ENCODE measurements at regions not wholly inside any gene's neighbourhood (a gene's known extent, or its start where the extent isn't known, plus 50 kb on each side); places are given as distances from the start of the nearest gene placed in this dataset.

DNA sequence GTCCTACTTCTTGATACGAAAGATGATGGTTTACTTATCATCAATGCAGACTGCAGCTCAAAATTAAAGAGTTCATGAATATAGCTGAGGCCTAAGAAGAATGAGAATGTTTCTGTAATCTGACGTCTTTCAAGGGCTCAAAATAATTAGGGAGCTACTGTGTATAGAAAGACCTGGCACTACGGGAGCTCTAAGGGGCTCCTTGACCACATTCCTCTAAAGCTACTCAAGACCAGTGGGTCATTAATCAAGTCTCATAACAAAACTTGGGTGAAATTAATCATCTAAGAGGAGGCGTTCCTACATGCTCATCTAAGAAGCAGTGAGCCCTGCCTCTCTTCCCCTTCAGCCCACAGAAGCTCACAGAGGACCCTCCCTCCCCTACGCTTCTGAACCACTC, 863.8 kb upstream of the AUTS2 start:
- ChIA-PET CTCF (no interaction called here), POLR2A (no interaction called here)
- H3K4me1 ChIP-seq (ENCODE audit: insufficient read depth, low read length) = no peaks in the 10 kb centered on the region
- no peaks in the 10 kb centered on the region for H3K36me3 ChIP-seq (ENCODE audit: insufficient read depth, low read length)
- H3K27ac Mint-ChIP-seq = no peak overlapping the region
- H3K4me3 ChIP-seq (ENCODE audit: low read length) = no peak overlapping the region
- H3K9me3 ChIP-seq (ENCODE audit: low read length) = no peaks in the 10 kb centered on the region
- DNase-seq = no peak
- peaks cover 0 to 26% (median 12%) of the 10 kb centered on the region in 5 donors for H3K9me3 Mint-ChIP-seq
- no peak overlapping the region for H3K4me3 Mint-ChIP-seq
- no peaks in the 10 kb centered on the region for H3K27me3 Mint-ChIP-seq
- no peaks in the 10 kb centered on the region for H3K36me3 Mint-ChIP-seq
- H3K27ac ChIP-seq (ENCODE audit: low read depth, low read length) = no peak overlapping the region
- no peaks in the 10 kb centered on the region for H3K4me1 Mint-ChIP-seq
- no peaks in the 10 kb centered on the region for H3K27me3 ChIP-seq (ENCODE audit: insufficient read depth, low read length, poor library complexity, severe bottlenecking)

GRCh38 chr7:68739306-68739705, 859.0 kb upstream of the AUTS2 start:
- Histone ChIP-seq H3K9me3 (ENCODE audit: low read length) (no peaks in the 10 kb centered on the region), H3K4me1 (ENCODE audit: insufficient read depth, low read length) (no peaks in the 10 kb centered on the region), H3K4me3 (ENCODE audit: low read length) (no peak overlapping the region), H3K27me3 (ENCODE audit: insufficient read depth, low read length, poor library complexity, severe bottlenecking) (no peaks in the 10 kb centered on the region), H3K36me3 (ENCODE audit: insufficient read depth, low read length) (no peaks in the 10 kb centered on the region), H3K27ac (ENCODE audit: low read depth, low read length) (no peak overlapping the region)
- Mint-ChIP-seq H3K27ac (no peak overlapping the region), H3K4me3 (no peak overlapping the region), H3K9me3 (peaks cover 5 to 26% (median 10%) of the 10 kb centered on the region in 5 donors), H3K27me3 (no peaks in the 10 kb centered on the region), H3K4me1 (no peaks in the 10 kb centered on the region), H3K36me3 (no peaks in the 10 kb centered on the region)
- DNase-seq = no peak
- CTCF ChIA-PET = no interaction called here
- POLR2A ChIA-PET = no interaction called here

DNA sequence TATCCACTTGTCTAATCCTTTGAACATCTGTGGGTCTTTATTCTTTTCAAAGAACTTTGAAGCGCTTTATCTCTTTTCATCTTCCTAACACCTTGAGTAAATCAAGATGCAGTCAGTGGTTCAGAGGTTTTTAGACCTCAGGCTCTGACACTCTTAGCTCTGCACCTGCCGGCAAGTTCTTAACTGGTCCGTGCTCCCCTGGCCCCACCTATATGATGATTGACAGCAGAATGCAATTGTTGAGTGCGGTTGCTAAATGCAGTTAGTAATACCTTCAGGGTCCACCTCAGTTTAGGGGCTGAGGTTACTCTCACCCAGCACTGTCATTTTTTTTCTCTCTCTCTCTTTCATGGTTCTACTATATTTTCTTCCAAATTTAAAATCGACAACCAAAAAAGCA, 854.2 kb upstream of the AUTS2 start:
- H3K9me3 Mint-ChIP-seq = peaks cover under 1 to 11% (median 6%) of the 10 kb centered on the region in 5 donors
- Histone ChIP-seq H3K4me1 (ENCODE audit: insufficient read depth, low read length) (no peaks in the 10 kb centered on the region), H3K27me3 (ENCODE audit: insufficient read depth, low read length, poor library complexity, severe bottlenecking) (no peaks in the 10 kb centered on the region), H3K4me3 (ENCODE audit: low read length) (no peak overlapping the region), H3K9me3 (ENCODE audit: low read length) (no peaks in the 10 kb centered on the region), H3K36me3 (ENCODE audit: insufficient read depth, low read length) (no peaks in the 10 kb centered on the region), H3K27ac (ENCODE audit: low read depth, low read length) (no peak overlapping the region)
- no peaks in the 10 kb centered on the region for H3K36me3 Mint-ChIP-seq
- H3K27me3 Mint-ChIP-seq = no peaks in the 10 kb centered on the region
- no peak overlapping the region for H3K4me3 Mint-ChIP-seq
- no peak overlapping the region for H3K27ac Mint-ChIP-seq
- POLR2A ChIA-PET = no interaction called here
- CTCF ChIA-PET = interaction anchor here (1.2 kb wide), 1 partner anchor 10 kb away, joined by 3 read pairs; no protein-coding TSS in a partner anchor
- DNase-seq = no peak
- H3K4me1 Mint-ChIP-seq = no peaks in the 10 kb centered on the region

DNA sequence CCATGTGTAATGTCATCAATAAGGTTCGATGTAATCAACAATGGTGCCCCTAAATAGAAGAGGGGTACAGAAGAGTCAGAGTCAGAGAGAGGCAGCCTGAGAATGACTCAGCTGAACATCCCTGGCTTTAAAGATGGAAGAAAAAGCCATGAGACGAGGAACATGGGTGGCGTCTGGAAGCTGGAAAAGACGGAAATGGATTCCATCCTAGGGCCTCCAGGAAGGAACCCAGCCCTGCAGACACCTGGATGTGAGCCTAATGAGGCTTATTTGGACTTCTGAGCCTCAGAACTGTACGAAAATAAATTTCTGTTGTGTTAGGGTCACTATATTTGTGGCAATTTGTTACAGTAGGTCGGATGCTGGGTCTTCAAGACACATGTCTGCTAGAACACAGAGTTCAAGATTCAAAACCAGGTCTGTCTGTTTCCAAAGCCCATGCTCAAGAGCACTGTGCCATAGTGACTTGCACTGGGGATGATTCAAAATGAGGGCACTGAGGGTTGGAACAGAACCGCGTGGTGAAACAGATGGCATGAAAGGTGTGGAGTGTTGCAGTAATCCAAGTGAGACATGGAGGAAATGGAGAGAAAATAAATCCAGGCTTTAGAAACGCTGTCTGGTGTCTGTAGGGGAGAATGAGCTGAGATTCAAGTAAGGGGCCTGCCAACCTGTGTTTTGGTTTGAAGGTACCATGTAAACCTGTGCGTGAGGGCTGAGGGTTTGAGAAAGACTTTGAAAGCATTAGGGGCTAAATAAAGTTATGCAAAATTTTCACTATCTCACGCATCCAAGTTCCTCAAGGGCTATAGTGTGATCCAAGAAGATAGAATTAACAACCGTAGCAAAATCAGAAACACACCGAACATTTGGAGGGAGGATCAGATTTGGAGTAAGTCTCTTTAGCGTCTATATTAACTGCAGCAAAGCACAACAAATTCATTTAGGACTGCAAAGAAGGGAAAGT, 849.1 kb upstream of the AUTS2 start:
- DNase-seq = no peak
- Mint-ChIP-seq H3K27me3 (no peaks in the 10 kb centered on the region), H3K27ac (no peak overlapping the region), H3K4me3 (no peak overlapping the region), H3K36me3 (no peaks in the 10 kb centered on the region), H3K9me3 (peaks cover 0 to 18% (median 3%) of the 10 kb centered on the region in 5 donors), H3K4me1 (no peaks in the 10 kb centered on the region)
- no peaks in the 10 kb centered on the region for H3K27me3 ChIP-seq (ENCODE audit: insufficient read depth, low read length, poor library complexity, severe bottlenecking)
- H3K36me3 ChIP-seq (ENCODE audit: insufficient read depth, low read length) = no peaks in the 10 kb centered on the region
- no peaks in the 10 kb centered on the region for H3K9me3 ChIP-seq (ENCODE audit: low read length)
- H3K4me3 ChIP-seq (ENCODE audit: low read length) = no peak overlapping the region
- ChIA-PET POLR2A (no interaction called here), CTCF (no interaction called here)
- H3K27ac ChIP-seq (ENCODE audit: low read depth, low read length) = no peak overlapping the region
- H3K4me1 ChIP-seq (ENCODE audit: insufficient read depth, low read length) = no peaks in the 10 kb centered on the region

DNA sequence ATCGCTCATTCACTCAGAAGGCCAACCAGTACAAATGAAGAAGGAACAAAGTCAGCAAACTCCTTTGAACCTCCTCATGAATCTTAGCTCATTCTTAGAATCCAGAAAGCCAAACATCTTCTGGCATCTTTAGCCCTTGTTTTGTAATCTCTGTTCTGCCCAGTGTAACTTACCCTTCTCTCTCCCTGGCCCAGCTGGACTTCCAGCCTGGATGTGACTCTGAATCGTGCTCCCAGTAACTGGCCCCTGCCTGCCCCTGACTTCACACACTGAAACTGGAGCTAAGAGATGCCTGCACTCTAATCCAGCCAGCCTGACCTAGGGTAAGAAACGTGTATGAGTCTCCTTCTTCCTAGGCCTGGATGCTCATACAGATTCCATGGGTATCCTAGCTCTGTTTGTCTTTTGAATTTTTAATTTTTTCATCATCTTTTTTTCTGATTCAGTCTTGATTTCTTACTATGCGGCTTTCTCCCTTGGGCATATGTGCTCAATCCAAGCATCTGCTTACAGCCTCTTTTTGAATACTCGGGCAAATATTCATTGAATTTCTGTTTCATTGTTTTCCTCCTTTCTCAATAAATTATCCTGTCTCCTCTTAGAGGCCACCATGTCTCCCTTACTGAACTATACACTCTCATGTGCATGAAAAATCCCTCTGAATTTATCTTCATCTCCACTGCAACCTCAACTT, 845.6 kb upstream of the AUTS2 start:
- POLR2A ChIA-PET = no interaction called here
- Histone ChIP-seq H3K4me3 (ENCODE audit: low read length) (no peak overlapping the region), H3K27ac (ENCODE audit: low read depth, low read length) (no peak overlapping the region), H3K27me3 (ENCODE audit: insufficient read depth, low read length, poor library complexity, severe bottlenecking) (no peaks in the 10 kb centered on the region), H3K4me1 (ENCODE audit: insufficient read depth, low read length) (no peaks in the 10 kb centered on the region), H3K9me3 (ENCODE audit: low read length) (no peaks in the 10 kb centered on the region), H3K36me3 (ENCODE audit: insufficient read depth, low read length) (no peaks in the 10 kb centered on the region)
- no peaks in the 10 kb centered on the region for H3K36me3 Mint-ChIP-seq
- no peak overlapping the region for H3K4me3 Mint-ChIP-seq
- no peak overlapping the region for H3K27ac Mint-ChIP-seq
- no peaks in the 10 kb centered on the region for H3K27me3 Mint-ChIP-seq
- no peak for DNase-seq
- H3K4me1 Mint-ChIP-seq = no peaks in the 10 kb centered on the region
- H3K9me3 Mint-ChIP-seq = peaks cover 0 to 11% (median 5%) of the 10 kb centered on the region in 5 donors
- CTCF ChIA-PET = no interaction called here

GRCh38 chr7:68754414-68754813, 843.9 kb upstream of the AUTS2 start:
- no peaks in the 10 kb centered on the region for H3K36me3 Mint-ChIP-seq
- CTCF ChIA-PET = interaction anchor here (0.9 kb wide), 1 partner anchor 10 kb away, joined by 3 read pairs; no protein-coding TSS in a partner anchor
- H3K4me3 ChIP-seq (ENCODE audit: low read length) = no peak overlapping the region
- H3K4me1 Mint-ChIP-seq = no peaks in the 10 kb centered on the region
- peaks cover 0 to 8% (median 5%) of the 10 kb centered on the region in 5 donors for H3K9me3 Mint-ChIP-seq
- H3K27me3 Mint-ChIP-seq = no peaks in the 10 kb centered on the region
- POLR2A ChIA-PET = no interaction called here
- H3K9me3 ChIP-seq (ENCODE audit: low read length) = no peaks in the 10 kb centered on the region
- H3K36me3 ChIP-seq (ENCODE audit: insufficient read depth, low read length) = no peaks in the 10 kb centered on the region
- no peak overlapping the region for H3K27ac Mint-ChIP-seq
- H3K4me3 Mint-ChIP-seq = no peak overlapping the region
- no peak overlapping the region for H3K27ac ChIP-seq (ENCODE audit: low read depth, low read length)
- DNase-seq = no peak
- H3K27me3 ChIP-seq (ENCODE audit: insufficient read depth, low read length, poor library complexity, severe bottlenecking) = no peaks in the 10 kb centered on the region
- H3K4me1 ChIP-seq (ENCODE audit: insufficient read depth, low read length) = no peaks in the 10 kb centered on the region

GRCh38 chr7:68756986-68757495, 841.2 kb upstream of the AUTS2 start:
- POLR2A ChIA-PET = no interaction called here
- Histone ChIP-seq H3K36me3 (ENCODE audit: insufficient read depth, low read length) (no peaks in the 10 kb centered on the region), H3K4me3 (ENCODE audit: low read length) (no peak overlapping the region), H3K27me3 (ENCODE audit: insufficient read depth, low read length, poor library complexity, severe bottlenecking) (no peaks in the 10 kb centered on the region), H3K9me3 (ENCODE audit: low read length) (no peaks in the 10 kb centered on the region), H3K4me1 (ENCODE audit: insufficient read depth, low read length) (no peaks in the 10 kb centered on the region), H3K27ac (ENCODE audit: low read depth, low read length) (no peak overlapping the region)
- CTCF ChIA-PET = no interaction called here
- H3K9me3 Mint-ChIP-seq = peaks cover 0 to 7% (median 6%) of the 10 kb centered on the region in 5 donors
- H3K27me3 Mint-ChIP-seq = no peaks in the 10 kb centered on the region
- no peak for DNase-seq
- no peak overlapping the region for H3K4me3 Mint-ChIP-seq
- H3K27ac Mint-ChIP-seq = no peak overlapping the region
- no peaks in the 10 kb centered on the region for H3K36me3 Mint-ChIP-seq
- no peaks in the 10 kb centered on the region for H3K4me1 Mint-ChIP-seq

GRCh38 chr7:68760556-68760955, 837.7 kb upstream of the AUTS2 start:
- no peaks in the 10 kb centered on the region for H3K36me3 Mint-ChIP-seq
- no peaks in the 10 kb centered on the region for H3K27me3 Mint-ChIP-seq

More at GRCh38 chr7:68760556-68760955, 837.7 kb upstream of the AUTS2 start:
- POLR2A ChIA-PET = no interaction called here
- H3K27me3 ChIP-seq (ENCODE audit: insufficient read depth, low read length, poor library complexity, severe bottlenecking) = no peaks in the 10 kb centered on the region
- peaks cover 5% of the 10 kb centered on the region for H3K9me3 ChIP-seq (ENCODE audit: low read length)
- H3K4me3 Mint-ChIP-seq = no peak overlapping the region
- H3K4me3 ChIP-seq (ENCODE audit: low read length) = no peak overlapping the region
- CTCF ChIA-PET = no interaction called here
- no peaks in the 10 kb centered on the region for H3K36me3 ChIP-seq (ENCODE audit: insufficient read depth, low read length)
- H3K4me1 ChIP-seq (ENCODE audit: insufficient read depth, low read length) = no peaks in the 10 kb centered on the region
- no peak overlapping the region for H3K27ac ChIP-seq (ENCODE audit: low read depth, low read length)
- peaks cover 7 to 19% (median 9%) of the 10 kb centered on the region in 5 donors for H3K9me3 Mint-ChIP-seq
- no peak overlapping the region for H3K27ac Mint-ChIP-seq
- no peak for DNase-seq
- no peaks in the 10 kb centered on the region for H3K4me1 Mint-ChIP-seq
